ENCODE measurements at regions not wholly inside any gene's neighbourhood (a gene's known extent, or its start where the extent isn't known, plus 50 kb on each side); places are given as distances from the start of the nearest gene placed in this dataset.
"Not testable (repeated sequence)": the region's sequence is repeated elsewhere in the genome, so short reads cannot be mapped to it uniquely, and the experiment has no call there.

DNA sequence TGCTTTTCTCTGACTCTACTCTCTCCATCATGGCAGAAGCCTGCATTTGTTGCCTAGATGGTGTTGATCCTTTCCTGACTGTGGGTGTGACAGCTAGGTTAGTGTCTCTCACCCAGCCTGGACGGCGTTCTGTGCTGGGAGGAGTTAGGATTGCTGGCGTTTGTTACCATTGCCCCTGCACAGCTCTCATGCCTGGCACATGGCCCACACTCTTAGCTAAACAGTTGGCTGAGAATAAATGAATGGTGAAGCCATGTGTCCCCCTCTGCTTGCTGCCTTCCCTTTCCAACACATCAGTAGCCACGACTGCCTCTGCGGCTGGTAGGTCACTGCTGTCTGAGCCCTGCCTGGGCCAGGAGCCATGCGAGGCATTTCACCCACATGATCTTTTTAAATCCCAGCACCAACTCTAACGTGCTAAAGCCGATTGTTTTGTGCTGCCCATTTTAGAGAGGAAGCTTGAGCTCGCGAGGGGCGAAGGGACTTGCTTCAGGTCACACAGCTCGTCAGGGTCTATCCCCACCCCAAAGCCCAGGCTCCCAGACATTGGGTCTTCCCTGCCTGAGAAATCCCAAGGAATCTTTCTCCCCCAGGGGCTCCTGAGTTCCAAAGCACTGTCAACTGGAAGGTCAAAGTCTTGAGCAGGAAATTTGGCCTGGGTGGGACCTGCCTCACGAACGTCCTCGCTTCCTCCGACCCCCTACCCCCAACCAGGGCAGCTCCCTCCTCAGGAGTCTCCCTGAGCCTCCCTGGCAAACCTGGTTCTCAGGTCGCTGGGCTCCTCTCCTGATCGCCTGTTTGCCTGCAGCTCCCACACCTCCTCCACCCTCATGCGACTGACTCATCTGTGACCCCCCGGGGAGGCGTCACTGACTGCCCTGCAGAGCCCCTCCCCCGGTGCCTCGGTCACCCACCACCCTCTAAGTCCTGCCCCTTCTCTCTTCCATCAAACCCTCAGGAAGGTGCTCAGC is 271.7 kb upstream of the C1orf174 start:
- no peak for DNase-seq (ENCODE audit: low spot score)

DNA sequence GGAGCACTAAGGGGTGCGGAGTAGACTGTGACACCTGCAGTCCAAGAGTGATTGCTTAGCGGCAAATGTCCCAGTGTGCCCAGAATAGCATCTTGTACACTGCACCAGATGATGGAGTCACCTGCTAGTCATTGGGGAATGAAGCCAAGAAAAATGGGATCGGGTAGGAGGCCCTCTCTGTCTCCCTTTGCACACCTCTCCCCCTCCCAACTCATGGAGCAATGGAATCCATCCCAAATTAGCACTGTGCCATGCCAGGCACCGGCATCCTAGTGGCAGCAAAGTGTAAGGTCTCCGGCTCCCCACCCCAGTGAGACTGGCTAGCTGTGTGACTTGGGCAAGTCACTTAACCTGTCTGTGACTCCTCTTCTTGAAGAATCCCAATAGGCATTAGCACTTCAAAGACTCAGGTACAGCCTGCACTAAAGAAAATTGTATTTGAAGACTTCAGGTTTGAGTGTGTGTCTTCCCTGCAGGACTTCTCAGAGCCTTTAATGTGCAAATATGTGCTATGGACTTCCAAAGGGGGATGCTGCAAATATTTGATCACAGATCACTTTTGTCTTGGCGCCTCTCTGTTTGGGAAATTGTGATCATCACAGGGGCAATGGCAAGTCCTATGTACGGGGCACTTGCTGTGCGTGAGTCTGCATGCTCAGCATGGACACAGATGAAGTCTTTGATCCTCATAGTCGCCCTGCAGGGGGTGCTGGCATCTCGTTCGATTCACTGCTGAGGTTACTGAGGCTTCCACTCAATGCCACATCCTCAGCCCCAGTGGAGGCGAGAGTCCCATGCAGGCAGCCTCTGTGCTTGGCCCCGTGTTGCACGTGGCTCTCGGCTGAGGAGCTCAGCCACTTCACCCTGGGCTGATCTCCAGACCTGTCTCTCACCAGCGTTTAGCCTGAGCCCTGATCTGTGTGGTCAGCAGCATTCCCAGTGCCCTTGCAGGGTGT is 272.9 kb upstream of the C1orf174 start:
- DNase-seq (ENCODE audit: low spot score): no peak

DNA sequence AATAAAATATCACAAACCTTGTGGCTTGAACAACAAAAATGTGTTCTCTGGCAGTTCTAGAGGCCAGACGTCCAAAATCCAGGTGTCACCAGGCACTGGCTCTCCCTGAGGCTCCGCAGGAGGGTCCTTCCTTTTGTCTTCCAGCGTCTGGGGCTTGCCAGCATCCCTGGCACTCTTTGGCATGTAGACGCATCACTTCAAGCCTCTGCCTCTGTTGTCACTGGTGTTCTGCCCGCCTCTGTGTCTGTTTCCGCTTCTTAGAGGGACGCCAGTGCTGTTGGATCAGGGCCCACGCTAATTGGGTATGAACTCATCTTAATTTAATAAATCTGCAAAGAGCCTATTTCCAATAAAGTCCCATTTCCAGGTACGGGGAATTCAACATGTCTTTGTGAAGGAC is 273.7 kb upstream of the C1orf174 start:
- DNase-seq (ENCODE audit: low spot score): no peak

DNA sequence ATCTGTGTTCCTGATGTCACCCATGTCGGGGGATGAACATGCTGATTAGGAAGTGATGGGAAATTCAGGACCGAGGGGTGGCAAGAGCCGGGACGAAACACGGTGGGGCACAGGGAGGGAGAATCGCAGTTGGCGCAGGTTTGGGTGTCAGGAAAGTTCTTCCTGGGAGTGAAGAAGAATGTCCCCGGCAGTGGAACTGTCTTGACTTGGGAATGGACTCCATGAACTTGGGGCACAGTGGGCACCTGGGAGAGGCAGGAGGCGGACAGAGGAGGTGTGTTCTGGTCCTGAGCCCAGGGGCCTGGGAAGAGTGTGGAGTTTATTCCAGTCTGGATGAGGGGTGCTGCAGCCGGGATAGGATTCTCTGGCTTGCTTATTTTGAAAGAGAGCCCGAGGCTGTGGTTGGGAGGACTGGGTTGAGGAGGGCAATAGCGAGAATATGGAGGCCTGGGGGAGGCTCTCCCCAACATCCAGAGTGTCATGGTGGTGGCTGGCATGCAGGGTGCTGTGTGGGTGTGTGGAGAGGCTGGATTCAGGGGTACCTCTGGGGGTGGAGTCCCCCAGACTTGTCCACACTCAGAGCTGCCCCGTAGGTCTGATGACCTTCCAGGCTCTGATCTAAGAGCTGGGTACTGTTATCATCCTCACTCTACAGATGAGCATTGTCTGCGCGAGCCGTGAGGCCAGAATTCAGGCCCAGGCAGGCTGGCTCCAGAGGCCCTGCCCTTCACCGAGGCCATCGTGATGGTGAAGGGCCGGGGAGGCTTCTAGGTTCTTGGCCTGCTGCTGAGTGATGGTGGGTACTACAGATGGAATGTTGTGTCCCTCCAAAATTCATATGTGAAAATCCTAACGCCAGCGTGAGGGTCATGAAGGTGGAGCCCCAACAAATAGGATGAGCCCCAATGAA is 274.5 kb upstream of the C1orf174 start:
- no peak for DNase-seq (ENCODE audit: low spot score)

DNA sequence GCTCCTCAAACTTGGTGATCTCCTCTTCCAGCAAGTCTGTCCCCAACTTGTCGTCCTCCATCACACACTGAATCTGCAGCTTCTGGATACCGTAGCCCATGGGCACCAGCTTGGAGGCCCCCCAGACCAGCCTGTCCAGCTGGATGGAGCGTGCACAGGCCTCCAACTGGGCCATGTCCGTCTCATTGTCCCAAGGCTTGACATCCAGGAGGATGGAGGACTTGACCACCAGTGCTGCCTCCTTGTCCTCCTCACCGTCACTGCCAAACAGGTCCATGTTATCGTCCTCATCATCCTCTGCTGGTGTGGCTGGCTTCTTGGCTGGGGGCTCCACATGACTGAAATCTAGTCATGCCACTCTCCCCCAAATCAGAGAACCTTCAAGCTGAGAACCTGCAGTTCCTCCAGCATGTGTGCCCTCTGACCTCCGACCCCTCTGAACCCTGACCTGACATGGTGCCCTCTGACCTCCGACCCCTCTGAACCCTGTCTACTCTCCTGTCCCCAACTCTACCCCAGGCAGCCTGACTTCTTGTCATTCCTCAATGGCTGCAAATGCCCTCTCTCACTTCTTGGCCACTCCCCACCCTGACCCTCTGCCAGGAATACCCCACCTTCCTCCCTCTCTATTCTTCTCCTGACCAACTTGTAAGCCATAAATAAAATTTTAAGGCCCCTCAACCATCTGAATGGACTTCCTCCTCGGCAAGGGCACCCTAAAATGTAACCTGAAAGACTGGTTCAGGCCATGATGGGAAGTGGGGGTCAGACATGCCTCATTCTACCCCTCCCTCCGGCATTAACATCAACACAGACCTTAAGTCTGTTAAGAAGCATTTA is 275.7 kb upstream of the C1orf174 start:
- DNase-seq (ENCODE audit: low spot score): no peak

DNA sequence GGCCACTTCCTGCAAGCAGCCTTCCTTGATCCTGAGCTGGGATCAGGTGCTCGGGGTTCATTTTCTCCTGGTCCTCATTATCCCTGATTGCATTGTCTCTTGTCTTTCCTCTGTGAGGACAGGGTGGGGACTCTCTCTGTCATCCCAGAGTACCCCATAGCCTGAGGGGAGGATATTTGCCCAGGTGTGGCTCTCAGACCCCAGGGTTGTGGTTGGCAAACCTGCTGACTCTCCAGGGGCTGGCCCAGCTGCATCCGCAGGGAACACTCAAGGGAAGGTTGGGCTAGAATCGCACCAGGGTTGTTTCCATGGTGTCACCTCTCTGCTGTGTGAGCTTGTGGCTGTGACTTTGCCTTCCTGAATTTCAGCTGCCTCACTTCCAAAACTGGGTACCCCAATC is 276.8 kb upstream of the C1orf174 start:
- no peak for DNase-seq (ENCODE audit: low spot score)

DNA sequence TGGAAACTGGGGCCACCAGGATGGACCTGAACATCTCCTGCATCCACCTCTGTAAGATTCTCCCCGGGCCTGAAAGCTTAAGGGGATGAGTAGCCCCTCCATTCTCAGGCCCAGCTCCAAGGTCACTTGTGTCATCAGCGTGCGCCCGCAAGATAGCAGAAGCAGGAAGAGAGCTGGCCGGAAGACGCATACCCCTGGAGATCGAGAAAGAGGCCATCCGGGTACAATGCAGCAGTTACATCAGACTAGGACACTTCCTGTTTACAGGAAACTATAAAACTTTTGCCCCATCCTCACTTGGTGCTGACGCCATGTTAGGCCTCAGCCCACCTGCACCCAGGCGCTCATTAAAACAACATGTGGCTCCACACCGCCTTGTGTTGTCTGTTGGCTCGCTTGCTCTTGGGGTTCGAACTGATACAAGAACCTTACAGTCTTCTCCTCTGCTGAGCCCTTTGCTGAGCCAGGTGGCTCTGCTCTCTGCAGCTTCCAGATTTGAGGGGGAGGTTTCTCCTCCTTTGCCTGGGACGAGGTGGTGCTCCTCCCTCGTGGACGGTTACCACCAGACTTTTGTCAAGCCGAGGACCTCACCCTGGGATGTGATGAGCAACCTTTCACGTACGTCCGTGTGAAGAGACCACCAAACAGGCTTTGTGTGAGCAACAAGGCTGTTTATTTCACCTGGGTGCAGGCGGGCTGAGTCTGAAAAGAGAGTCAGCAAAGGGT is 277.5 kb upstream of the C1orf174 start:
- no peak for DNase-seq (ENCODE audit: low spot score)

DNA sequence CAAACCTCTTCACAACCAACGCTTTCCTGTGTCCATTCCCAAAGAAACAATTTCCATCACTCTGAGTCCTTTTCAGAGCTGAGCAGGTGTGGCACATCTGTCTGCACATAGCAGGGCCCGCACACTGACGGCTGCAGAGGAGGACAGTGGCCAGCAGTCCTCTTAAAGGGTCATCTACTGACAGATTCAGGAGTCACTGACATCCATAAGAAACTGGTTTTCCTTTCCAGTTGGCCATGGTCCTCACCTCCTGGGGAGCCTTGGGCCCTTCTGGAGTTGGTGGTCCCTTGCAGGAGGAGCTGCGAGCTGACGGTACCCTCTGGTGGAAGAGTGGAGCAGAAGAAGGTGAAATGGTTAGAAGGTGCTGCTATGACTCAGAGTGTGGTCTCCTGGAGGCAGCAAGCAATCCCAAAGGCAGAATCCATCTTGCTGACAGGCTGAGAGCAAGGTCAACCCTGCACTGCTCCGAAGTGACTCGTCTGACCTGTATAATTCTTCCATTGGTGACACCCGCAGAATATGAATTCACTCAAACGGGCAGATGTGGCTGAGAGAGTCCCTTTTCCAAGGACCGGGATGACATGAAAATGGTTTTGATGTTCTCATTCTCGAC is 278.5 kb upstream of the C1orf174 start:
- DNase-seq (ENCODE audit: low spot score): no peak

DNA sequence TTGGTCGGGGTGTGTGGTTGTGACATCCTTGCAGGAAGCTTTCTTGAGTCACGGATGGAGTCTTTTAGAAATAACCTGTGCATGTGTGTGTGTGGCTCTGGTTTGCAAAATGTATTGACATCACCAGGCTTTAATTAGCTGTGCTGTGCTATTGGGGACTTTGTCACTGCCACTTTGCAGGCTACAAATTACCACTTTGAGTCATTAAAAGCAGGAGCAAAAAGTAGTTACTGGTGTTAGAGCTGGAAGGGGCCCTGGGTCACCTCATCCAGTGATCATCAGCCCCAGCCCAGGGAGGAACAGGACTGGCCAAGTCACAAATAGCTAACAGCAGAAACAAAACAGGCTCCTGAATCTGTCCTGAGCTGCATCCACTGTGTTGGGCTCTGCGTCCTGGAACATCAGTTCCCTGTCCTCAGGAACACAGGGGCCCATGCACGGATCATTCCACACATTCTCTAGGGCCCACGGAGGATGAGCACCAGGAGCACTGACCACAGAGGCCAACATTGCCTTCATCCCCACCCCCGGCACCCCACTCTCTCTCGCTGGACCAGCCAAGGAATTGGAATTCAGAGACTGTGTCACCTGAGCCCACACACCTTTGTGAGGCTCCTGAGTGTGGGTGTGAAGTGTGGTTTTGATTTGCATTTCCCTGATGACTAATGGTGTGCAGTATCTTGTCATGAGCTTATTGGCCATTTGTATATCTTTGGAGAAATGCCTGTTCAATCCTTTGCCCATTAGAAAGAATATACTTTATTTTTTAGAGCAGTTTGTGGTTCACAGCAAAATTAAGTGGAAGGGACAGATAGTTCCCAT is 280.1 kb upstream of the C1orf174 start:
- DNase-seq (ENCODE audit: low spot score): no peak

DNA sequence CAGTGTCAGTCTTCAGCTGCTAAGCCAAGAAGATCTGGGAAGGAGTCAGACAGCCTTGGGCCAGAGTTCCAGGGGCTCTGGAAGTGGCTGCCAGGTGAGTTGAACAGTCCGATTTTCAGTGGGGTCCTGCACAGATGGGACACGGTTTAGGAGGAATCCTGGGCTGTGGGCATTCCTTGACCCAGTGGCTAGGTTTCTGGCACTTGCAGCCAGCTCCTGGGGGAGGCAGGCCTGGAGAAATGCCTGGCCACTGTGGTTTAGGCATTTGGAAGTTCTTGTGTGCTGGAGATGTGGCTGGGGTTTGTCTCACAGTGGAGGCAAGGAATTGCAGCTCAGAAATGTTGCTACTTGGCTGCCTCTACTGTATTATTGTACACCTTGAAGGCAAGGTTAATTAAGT is 286.4 kb upstream of the C1orf174 start:
- DNase-seq (ENCODE audit: low spot score): not testable (repeated sequence)

DNA sequence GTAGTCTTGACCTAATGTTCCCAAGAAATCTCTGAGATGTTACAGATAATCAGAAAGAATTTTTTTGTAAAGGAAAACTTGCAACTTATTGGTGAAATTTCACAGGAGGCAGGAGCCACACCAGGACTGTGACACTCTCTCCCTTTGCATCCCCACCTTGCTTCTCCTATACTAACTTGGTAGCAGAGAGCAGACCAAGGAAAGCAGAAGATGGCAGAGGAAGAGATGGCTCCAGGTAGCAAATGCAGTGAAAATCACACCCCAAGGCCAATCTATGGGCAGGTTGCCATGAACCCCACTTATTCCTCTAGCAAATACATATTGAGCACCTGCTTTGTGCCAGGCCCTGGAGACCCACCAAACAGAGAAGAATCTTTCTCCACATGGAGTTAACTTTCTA is 303.4 kb upstream of the C1orf174 start:
- DNase-seq (ENCODE audit: low spot score): no peak

DNA sequence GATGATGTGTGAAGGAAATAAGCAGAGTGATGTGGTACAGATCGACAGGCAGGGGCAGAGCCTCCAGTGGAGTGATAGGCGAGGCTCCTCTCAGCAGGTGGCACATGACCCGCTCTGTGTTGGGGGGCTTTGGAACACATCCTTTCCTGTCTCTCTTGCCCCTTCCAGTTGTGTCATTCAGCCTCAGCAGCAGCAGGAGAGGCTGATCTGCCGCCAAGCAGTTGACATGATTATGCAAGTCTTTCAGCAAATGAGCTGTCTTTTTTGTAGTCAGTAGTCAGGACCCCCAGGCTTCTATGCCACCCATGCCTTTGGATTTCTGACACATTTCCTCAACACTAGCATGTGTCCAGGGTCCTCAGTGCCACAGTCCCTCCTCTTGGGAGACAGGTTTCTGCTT is 307.1 kb upstream of the C1orf174 start:
- no peak for DNase-seq (ENCODE audit: low spot score)

DNA sequence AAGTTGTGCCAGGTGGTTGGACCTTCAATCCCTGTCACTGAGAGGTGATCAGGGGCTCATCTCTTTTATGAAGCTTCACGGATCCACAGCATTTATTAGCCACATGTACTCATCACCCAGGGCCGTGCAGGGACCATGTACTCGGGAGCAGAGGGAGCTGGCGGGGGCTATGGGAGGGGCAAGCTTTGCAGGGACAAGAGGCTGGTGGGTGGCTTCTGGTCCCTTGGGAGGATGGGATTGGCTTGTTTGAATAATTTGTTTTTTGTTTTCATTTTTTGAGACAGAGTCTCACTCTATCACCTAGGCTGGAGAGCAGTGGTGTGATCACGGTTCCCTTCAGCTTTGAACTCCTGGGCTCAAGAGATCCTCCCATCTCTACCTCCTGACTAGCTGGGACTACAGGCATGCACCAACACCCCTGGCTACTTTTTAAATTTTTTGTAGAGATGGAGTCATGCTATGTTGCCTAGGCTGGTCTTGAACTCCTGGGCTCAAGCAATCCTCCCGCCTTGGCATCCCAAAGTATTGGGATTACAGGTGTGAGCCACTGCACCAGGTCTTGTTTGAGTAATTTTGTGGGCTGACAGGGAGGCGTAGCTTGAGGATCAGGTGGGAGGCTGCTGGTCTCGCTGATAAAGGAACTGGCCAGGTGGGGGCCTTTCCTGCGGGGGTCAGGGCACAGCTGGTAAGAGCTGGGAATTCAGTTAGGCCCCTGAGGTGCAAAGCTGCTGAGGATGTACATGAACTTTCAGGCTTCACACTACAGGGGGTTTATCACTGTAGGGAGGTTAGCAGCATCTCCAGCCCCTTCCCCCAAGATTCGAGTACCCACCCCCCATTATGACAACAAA is 308.0 kb upstream of the C1orf174 start:
- no peak for DNase-seq (ENCODE audit: low spot score)

DNA sequence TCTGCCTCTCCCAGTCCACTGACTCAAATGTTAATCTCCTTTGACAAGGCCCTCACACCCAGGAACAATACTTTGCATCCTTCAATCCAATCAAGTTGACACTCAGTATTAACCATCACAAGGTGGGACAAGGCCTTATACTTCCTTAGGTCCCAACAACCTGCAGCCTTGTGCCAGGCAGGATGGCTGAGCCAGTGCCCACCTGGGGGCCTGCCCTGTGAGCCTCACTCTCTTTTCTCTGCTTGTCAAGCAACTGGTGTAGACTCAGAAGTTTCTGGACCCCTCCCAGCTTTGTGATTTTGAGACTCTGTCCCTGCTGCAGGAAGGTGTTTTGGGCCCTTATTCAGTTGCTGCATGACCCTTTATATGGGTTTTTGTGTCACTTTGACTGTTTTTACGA is 310.0 kb upstream of the C1orf174 start:
- no peak for DNase-seq (ENCODE audit: low spot score)

DNA sequence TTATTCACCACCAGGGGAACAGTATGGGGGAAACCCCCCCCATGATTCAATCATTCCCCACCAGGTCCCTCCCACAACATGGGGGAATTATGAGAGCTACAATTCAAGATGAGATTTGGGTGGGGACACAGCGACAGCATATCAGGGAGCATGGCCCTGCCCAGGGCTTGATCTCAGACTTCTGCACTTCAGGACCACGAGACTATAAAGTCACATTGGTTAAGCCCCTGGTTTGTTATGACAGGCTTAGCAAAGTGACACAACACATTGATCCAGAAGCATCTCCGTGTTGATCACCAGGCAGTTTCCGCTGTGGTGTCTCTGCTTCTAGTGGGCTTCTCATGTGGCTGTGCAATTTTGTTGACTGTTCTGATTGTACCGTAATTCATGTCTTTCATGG is 312.7 kb upstream of the C1orf174 start:
- DNase-seq (ENCODE audit: low spot score): no peak

DNA sequence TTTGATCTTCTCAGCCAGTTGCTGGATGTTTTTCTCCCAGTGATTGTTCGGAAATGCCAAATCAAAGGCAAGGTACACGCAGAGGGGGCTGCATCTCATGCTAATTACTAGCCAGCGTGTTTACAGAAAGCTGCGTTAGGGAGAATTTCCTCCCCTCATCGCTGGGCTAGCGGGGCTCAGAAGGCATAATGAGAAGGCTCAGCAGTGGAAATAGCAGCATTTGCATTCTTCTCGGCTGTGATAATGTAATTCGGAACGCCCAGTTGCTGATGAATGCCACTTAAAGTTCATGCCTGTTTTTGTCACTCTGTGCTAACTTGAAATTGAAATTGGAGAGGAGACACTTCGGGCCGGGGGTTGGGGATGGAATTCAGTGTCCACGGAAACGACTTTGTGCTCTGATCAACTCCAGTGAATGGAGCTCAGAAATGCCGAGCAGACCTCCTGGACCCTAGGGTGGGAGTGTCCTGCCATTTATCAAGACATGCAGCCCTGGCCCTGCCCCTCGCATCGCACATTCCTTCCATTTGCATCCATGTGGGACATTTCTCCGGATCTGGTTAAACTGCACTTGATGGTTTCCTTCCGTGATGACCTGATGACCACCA is 313.4 kb upstream of the C1orf174 start:
- DNase-seq (ENCODE audit: low spot score): no peak

DNA sequence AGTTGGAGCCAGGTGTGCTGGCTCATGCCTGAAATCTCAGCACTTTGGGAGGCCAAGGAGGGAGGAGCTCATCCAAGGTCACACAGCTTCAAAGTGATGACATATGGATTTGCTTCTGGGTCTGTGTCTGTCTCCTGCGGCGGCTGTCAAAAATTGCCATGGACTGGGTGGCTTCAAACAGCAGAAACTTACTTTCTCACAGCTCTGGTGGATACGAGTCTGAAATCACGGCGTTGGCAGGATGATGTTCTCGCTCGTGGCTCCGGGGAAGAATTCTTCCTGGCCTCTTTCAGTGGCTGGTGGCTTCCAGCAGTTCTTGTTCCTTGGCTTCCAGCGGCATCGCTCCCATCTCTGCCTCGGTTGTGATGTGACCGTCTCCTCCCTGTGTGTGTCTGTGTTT is 314.8 kb upstream of the C1orf174 start:
- no peak for DNase-seq (ENCODE audit: low spot score)

Data from A172 (cell line).